Activated T-helper 17 cell treated with anti-CD3 and anti-CD28 coated beads, Interleukin-2, amount 50 U/mL, for 72 hours (primary cell): ENCODE measurements at regions not wholly inside any gene's neighbourhood (a gene's known extent, or its start where the extent isn't known, plus 50 kb on each side); places are given as distances from the start of the nearest gene placed in this dataset.

Experiments used
- ATAC-seq: fragments of 150-1000 bp; cut with Tn5 transposase; replicated peaks from 2 replicates; pipeline ENCODE4 v1.10.0; 2021; ENCODE audit warnings: mild to moderate bottlenecking, moderate library complexity
- H3K27ac Mint-ChIP-seq: one replicate; pipeline ENCODE4 v1.8.0; 2022; ENCODE audit warnings: mixed read lengths
- H3K27me3 Mint-ChIP-seq: one replicate; pipeline ENCODE4 v1.8.0; 2022; ENCODE audit warnings: mixed read lengths
- H3K36me3 Mint-ChIP-seq: one replicate; pipeline ENCODE4 v1.8.0; 2022; ENCODE audit warnings: low read depth, mild to moderate bottlenecking, mixed read lengths
- H3K4me1 Mint-ChIP-seq: one replicate; pipeline ENCODE4 v1.8.0; 2022; ENCODE audit warnings: mixed read lengths
- H3K4me3 Mint-ChIP-seq: one replicate; pipeline ENCODE4 v1.8.0; 2022; ENCODE audit warnings: mild to moderate bottlenecking, mixed read lengths
- H3K9me3 Mint-ChIP-seq: one replicate; pipeline ENCODE4 v1.8.0; 2022; ENCODE audit warnings: mixed read lengths

DNA sequence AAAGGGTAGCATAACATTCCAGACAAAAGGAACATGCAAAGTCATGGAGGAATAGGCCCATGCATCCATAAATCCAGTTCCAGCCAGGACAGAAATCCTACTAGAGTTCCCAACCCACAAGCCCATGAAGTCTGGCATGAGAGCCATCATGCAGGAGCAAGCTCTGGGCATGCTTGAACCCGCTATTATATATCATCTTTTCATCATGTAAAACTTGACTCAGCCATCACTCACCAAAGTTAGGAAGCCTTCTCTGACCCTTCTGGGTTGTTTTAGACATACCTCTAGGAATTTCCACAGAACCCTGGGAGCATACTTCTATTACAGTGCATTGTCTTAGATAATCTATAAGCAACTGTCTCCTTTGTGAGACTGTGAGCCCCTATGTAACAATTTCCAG, 293.0 kb upstream of the NPSR1 start:
- Mint-ChIP-seq H3K9me3 (no peaks in the 10 kb centered on the region), H3K27me3 (no peaks in the 10 kb centered on the region), H3K36me3 (no peaks in the 10 kb centered on the region), H3K27ac (no peak overlapping the region), H3K4me1 (no peaks in the 10 kb centered on the region), H3K4me3 (no peak overlapping the region)
- ATAC-seq, result no peak

DNA sequence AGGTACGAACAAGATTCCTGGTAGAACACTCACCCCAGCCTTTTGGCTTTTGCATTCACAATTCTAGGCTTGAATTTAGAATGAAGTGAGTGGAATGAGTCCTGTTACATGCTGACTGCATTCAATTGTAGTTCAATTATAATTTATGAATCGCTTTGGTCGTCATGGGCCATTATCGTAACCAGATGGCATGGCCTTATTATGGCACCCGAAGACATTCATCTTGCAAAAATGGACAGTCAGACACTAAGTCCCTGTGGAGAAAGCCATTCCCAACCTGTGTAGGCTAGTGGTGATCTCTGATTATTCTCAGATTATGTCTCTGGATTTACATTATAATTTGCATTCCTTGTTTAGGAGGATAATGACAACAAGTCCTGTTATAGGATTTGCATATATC, 292.4 kb upstream of the NPSR1 start:
- Mint-ChIP-seq H3K36me3 (no peaks in the 10 kb centered on the region), H3K27ac (no peak overlapping the region)

DNA sequence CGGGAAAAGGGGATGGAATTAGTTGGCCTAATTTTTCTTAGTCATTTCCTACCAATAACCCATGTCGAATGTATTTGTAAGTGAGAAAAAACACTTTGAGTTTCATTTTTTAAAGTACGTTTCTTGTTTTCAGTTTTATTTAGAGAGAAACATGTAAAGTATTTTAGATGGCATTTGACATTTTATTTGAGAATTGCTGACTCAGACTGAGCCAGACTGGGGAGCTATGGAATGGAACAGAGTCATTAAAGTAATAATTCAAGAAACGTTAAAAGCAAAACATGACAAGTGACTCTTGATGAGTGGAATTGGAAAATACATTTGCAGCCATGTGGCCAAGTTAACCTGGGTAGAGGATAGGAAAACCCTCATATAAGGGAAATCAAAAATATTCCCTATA, 286.1 kb upstream of the NPSR1 start:
- Mint-ChIP-seq H3K9me3 (peaks cover 9% of the 10 kb centered on the region), H3K27ac (no peak overlapping the region), H3K4me1 (no peaks in the 10 kb centered on the region), H3K36me3 (no peaks in the 10 kb centered on the region), H3K27me3 (no peaks in the 10 kb centered on the region), H3K4me3 (no peak overlapping the region)
- ATAC-seq, result no peak

More for the DNA sequence above, 292.4 kb upstream of the NPSR1 start:
- H3K4me1 Mint-ChIP-seq, result no peaks in the 10 kb centered on the region
- H3K27me3 Mint-ChIP-seq, result no peaks in the 10 kb centered on the region
- H3K4me3 Mint-ChIP-seq, result no peak overlapping the region
- no peak for ATAC-seq
- H3K9me3 Mint-ChIP-seq, result no peaks in the 10 kb centered on the region

DNA sequence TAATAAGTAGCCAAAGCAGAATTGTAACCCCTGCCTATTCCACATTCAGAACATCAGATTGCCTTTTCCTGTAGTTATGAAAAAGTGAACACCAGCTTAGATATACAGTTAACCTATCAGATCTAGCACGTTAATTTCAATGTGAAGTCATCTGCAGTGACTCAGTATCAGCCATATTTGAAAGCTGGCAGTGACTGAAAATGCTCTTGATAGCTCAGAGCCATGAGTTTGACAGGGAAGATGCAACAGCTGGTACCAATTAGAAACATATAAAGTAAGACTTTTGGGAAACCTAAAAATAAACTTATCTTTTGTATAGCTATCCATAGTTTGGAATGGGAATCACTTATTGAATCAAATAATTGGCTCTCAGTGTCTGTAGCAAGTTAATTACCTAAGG, 284.1 kb upstream of the NPSR1 start:
- Mint-ChIP-seq H3K4me3 (no peak overlapping the region), H3K36me3 (no peaks in the 10 kb centered on the region), H3K4me1 (no peaks in the 10 kb centered on the region), H3K27ac (no peak overlapping the region), H3K9me3 (peaks cover 9% of the 10 kb centered on the region), H3K27me3 (no peaks in the 10 kb centered on the region)
- ATAC-seq, result no peak

DNA sequence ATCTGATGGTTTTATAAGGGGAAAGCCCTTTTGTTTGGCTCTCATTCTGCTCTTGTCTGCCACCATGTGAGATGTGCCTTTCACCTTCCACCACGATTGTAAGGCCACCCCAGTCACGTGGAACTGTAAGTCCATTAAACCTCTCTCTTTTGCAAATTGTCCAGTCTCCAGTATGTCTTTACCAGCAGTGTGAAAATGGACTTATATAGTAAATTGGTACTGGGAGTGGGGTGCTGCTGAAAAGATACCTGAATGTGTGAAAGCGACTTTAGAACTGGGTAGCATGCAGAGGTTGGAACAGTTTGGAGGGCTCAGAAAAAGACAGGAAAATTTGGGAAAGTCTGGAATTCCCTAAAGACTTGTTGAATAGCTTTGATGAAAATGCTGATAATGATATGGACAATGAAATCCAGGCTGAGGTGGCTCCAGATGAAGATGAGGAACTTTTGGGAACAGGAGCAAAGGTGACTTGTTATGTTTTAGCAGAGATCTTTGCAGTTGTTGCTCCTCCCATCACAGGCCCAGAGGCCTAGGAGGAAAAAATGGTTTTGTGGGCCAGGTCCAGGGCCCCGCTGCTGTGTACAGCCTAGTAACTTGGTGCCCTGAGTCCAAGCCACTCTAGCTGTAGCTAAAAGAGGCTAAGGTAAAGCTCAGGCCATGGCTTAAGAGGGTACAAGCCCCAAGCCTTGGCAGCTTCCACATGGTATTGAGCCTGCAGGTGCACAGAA, 275.7 kb upstream of the NPSR1 start:
- no peaks in the 10 kb centered on the region for H3K36me3 Mint-ChIP-seq
- no peaks in the 10 kb centered on the region for H3K4me1 Mint-ChIP-seq
- no peaks in the 10 kb centered on the region for H3K27me3 Mint-ChIP-seq
- H3K9me3 Mint-ChIP-seq, result peaks cover 4% of the 10 kb centered on the region
- ATAC-seq, result no peak
- H3K27ac Mint-ChIP-seq, result no peak overlapping the region
- H3K4me3 Mint-ChIP-seq, result no peak overlapping the region

DNA sequence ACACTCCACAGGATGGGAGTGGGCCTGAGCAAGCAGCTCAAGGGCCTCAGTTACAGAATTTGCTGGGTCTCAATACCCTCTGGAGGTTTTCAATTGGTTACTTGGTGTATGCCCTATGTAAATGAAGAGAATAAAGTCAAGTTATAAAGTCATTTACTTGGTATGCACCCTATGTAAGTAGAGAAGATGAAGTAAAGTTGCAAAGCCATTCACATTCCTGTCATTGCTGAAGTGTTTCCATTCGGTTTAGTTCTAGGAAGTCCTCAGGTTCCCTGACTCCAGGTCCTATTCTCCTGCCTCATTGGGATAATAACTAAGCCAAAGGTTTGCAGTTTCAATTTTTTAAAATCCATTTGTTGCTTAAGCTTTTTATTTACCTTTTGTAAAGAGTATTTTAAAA, 272.6 kb upstream of the NPSR1 start:
- peaks cover 4% of the 10 kb centered on the region for H3K9me3 Mint-ChIP-seq
- no peaks in the 10 kb centered on the region for H3K4me1 Mint-ChIP-seq
- no peaks in the 10 kb centered on the region for H3K27me3 Mint-ChIP-seq
- no peak for ATAC-seq
- no peak overlapping the region for H3K27ac Mint-ChIP-seq
- no peak overlapping the region for H3K4me3 Mint-ChIP-seq
- no peaks in the 10 kb centered on the region for H3K36me3 Mint-ChIP-seq

DNA sequence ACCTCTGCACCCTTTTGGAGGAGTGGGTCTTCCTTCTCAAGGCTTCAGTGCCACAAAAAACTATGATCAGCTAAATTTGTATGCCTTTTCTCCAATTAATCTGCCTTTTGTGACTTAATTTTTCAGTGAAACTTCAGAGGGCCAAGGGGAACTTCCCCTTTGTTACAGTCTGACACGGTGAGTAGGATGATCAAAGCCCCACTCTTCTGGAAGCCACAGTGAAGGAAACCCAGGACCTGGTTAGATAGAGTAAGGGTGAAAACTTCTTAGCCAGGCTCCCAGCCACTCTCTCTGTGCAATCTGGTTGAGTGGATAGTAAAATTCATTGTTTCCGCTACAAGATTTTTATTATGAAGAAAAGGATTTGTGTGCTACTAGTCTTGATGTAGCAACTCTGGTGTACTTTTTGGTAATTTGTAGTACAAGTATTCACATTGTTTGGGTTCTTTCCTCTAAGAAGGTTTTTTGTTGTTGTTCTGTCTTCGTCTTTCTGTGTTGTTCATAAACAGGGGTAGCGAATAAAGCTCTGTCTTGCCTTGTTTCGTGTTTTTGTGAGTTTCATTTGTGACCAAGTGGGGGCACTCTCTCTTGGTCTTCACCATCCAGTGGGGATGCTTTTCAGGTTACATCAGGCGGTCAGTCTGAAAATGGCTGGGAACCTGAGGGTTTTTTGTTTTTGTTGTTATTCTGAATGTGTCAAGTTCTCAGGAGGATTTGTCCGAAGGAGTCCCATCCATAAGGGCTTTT, 268.5 kb upstream of the NPSR1 start:
- Mint-ChIP-seq H3K27ac (no peak overlapping the region), H3K27me3 (no peaks in the 10 kb centered on the region)

DNA sequence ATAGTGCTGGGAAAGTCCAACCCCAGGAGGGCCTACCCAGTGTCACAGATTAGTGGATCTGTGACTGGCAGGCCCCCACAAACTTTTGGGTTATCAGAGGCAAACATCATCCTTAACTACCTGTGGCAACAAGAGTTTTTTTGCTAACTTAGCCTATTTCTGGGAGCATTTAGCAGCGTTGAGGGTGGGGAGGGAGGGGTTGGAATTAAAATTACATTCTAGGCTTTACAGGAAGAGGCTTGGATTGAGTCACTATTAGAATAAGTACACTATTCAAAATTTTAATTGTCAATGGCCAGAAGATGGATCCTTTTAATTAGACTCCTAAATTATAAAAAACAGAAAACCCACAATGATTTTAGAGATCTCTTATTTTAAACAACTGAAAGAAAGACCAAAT, 267.9 kb upstream of the NPSR1 start:
- Mint-ChIP-seq H3K36me3 (no peaks in the 10 kb centered on the region), H3K4me3 (no peak overlapping the region), H3K9me3 (no peaks in the 10 kb centered on the region), H3K27me3 (no peaks in the 10 kb centered on the region), H3K27ac (no peak overlapping the region), H3K4me1 (no peaks in the 10 kb centered on the region)
- no peak for ATAC-seq

More for the DNA sequence above, 268.5 kb upstream of the NPSR1 start:
- H3K9me3 Mint-ChIP-seq, result no peaks in the 10 kb centered on the region
- no peak overlapping the region for H3K4me3 Mint-ChIP-seq
- H3K4me1 Mint-ChIP-seq, result no peaks in the 10 kb centered on the region
- no peaks in the 10 kb centered on the region for H3K36me3 Mint-ChIP-seq
- ATAC-seq, result no peak

DNA sequence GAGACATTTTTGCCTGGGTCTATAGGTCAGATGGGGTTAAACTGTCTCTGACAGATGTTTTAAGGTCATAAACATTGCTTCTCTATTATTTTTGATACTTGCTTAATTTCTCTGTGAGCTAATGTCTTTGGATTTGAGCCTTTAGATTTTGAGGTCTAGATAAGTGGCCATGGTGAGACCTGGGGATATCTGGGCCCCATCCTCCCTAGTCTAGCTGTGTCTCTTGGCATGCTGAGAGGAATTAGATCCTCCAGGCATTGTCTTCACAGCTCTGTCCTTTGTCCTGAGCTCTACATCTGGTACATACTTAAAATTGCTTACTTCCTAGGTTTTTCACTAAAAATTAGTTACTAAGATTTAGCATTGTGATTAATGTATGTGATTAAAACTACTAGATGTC, 265.0 kb upstream of the NPSR1 start:
- no peak overlapping the region for H3K4me3 Mint-ChIP-seq

DNA sequence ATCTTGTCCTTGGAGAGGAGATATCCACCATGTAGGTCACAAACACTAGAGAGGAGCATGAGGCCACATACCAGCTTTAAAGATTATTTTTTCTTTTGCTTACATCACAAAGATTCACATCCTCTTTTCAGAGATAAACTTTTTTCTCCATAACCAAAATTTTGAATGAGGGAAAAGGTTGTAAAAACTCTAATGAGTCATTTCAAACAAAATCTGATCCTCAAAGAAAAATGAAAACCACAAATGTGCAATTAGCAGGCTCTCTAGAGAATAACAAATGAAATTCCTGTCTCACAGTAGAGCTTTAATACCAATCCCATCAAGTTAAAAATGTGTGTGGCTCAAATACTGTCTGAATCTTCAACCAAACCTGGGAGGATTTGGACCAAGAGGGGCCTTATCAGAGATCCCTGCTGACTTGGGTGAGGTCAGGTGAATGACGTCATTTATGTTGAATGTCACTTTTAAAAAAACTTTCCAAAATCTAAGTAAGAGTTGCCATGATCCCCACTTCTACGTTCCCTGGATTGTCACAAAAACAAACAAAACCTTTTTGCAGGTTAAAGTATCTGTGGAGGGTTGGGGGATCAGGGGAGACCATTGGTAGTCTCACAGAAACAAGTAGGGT, 261.5 kb upstream of the NPSR1 start:
- ATAC-seq, result no peak
- H3K27me3 Mint-ChIP-seq, result no peaks in the 10 kb centered on the region
- no peak overlapping the region for H3K27ac Mint-ChIP-seq
- no peaks in the 10 kb centered on the region for H3K9me3 Mint-ChIP-seq
- H3K4me3 Mint-ChIP-seq, result no peak overlapping the region
- no peaks in the 10 kb centered on the region for H3K4me1 Mint-ChIP-seq
- no peaks in the 10 kb centered on the region for H3K36me3 Mint-ChIP-seq

More for the DNA sequence above, 265.0 kb upstream of the NPSR1 start:
- H3K9me3 Mint-ChIP-seq, result no peaks in the 10 kb centered on the region
- H3K27me3 Mint-ChIP-seq, result no peaks in the 10 kb centered on the region
- no peak for ATAC-seq
- no peak overlapping the region for H3K27ac Mint-ChIP-seq
- no peaks in the 10 kb centered on the region for H3K4me1 Mint-ChIP-seq
- no peaks in the 10 kb centered on the region for H3K36me3 Mint-ChIP-seq

DNA sequence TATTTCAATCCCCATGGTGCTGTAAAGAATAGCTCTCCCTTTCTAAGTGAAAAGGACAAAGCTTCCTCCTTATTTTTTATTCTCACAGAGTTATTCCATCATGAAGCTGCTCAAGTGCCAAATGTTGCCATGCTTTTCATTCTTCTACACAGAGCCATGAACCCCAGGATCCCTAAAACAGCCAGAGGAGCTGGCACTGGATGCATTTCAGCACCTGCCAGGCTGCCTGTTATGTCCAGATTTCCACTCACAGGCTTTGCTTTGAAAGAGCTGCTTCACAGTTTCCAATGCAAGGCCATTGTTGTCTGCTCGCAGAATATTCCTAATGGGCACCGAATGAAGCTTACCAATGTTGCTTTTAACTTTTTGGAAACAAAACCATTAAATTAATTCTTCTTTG, 256.2 kb upstream of the NPSR1 start:
- H3K4me3 Mint-ChIP-seq, result no peak overlapping the region
- no peaks in the 10 kb centered on the region for H3K27me3 Mint-ChIP-seq
- no peak overlapping the region for H3K27ac Mint-ChIP-seq
- no peaks in the 10 kb centered on the region for H3K36me3 Mint-ChIP-seq
- H3K4me1 Mint-ChIP-seq, result no peaks in the 10 kb centered on the region
- no peaks in the 10 kb centered on the region for H3K9me3 Mint-ChIP-seq
- no peak for ATAC-seq

DNA sequence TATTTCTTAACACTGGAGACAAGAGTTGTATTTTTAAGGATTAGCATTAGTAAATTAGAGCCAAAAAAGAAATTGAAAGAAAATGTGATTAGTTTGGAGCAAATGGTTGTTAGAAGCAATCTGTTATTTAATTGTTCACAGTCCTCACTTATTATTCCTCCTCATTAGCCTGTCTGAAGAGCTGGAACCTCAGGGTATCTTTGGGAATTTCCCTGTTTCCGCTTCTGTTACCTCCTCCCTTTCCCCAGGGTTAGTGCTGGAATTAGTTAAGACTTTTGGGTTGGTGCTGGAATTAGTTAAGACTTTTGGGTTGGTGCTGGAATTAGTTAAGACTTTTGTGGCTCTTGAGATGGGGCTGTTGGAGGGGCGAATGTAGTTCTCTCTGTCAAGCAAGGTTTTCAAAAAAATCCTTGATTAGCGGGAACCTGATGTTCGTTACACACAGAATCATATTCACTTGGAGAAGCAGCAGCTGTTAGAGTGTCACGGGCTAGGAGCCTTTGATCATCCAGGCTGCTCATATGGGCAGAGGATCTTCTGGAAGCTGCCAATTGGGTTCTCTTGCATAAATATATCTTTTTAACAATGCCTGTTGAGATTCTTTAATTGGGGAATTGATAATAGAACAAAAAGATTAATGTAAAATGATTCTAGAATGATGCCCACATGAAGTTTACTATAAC, 251.0 kb upstream of the NPSR1 start:
- ATAC-seq, result no peak
- Mint-ChIP-seq H3K36me3 (no peaks in the 10 kb centered on the region), H3K9me3 (peaks cover 3% of the 10 kb centered on the region), H3K4me3 (no peak overlapping the region), H3K4me1 (no peaks in the 10 kb centered on the region), H3K27me3 (no peaks in the 10 kb centered on the region), H3K27ac (no peak overlapping the region)

DNA sequence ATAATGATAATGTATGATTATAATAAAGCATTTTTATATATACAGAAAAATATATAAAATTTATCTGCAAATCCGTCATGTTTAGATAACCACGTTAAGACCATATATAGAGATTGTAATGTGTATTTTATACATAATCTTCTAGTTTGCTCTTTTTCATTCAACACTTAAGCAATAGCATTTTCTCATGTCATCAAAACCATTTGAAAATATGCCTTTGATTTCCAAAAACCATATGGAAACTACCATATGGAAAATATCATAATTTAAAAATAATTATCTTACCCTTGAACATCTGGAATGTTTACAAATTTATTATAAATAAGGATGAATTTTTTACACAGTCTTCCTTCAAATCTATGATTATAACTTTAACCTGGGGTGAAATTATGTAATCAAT, 250.4 kb upstream of the NPSR1 start:
- Mint-ChIP-seq H3K4me1 (no peaks in the 10 kb centered on the region), H3K27me3 (no peaks in the 10 kb centered on the region), H3K27ac (no peak overlapping the region), H3K4me3 (no peak overlapping the region), H3K9me3 (peaks cover 3% of the 10 kb centered on the region), H3K36me3 (no peaks in the 10 kb centered on the region)
- ATAC-seq, result no peak

DNA sequence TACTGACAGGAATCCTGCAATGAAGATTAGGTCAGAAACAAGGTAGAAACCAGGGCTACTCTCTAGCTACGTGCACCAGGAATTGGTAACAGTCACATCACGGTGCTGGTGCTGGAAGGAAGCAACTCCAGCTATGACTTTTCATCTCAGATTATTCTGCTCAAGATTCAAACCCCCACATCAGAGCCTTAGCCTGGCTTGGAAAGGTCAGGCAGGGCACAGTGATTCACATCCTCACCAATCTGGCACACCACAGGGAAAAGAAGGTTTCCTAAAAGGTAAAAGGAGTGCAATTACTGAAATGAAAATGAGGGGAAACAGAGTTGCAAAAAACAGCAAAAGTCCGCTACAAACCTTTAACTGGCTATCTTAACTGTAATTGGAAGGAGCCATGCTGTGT, 240.2 kb upstream of the NPSR1 start:
- no peaks in the 10 kb centered on the region for H3K36me3 Mint-ChIP-seq
- ATAC-seq, result no peak
- H3K27me3 Mint-ChIP-seq, result no peaks in the 10 kb centered on the region

DNA sequence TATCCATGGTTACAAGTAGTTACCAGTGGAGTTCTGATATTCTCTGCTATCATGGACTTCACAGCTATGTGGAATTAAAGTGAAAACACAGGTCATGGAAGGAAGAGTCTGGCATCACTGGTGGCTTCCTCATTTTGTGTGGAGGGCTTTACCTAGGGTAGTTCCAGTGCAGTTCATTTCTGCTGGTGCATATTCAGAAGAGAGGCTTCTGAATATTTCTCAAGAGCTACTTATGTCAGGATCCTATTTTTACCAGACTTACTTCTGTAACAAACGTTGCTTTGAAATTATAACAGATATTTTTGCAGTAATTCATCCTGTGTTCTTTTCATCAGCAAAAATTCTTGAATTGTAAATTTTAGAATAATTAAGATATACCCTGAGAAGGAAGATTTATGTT, 236.5 kb upstream of the NPSR1 start:
- Mint-ChIP-seq H3K27me3 (peaks cover 3% of the 10 kb centered on the region), H3K36me3 (no peaks in the 10 kb centered on the region), H3K27ac (no peak overlapping the region), H3K4me1 (no peaks in the 10 kb centered on the region), H3K4me3 (no peak overlapping the region), H3K9me3 (no peaks in the 10 kb centered on the region)
- no peak for ATAC-seq

More for the DNA sequence above, 240.2 kb upstream of the NPSR1 start:
- Mint-ChIP-seq H3K9me3 (no peaks in the 10 kb centered on the region), H3K4me3 (no peak overlapping the region), H3K4me1 (no peaks in the 10 kb centered on the region), H3K27ac (no peak overlapping the region)
